Cardiac fibroblast (primary cell): ENCODE measurements at regions not wholly inside any gene's neighbourhood (a gene's known extent, or its start where the extent isn't known, plus 50 kb on each side); places are given as distances from the start of the nearest gene placed in this dataset.

Experiments
- DNase-seq, 2 donors: peaks; one replicate each; pipeline versions ENCODE4 v3.0.0 to v3.0.0-alpha.2; 2010; ENCODE audit warnings: low read depth in 2 of 2
- H3K4me3 ChIP-seq, 2 donors: replicated peaks in 1 of 2; 1 replicate in 1 of 2; 2 replicates in 1 of 2; pipeline ENCODE4 v1.5.1; 2011; ENCODE audit warnings: low read depth in 2 of 2, low read length in 2 of 2, mild to moderate bottlenecking in 2 of 2, moderate library complexity in 1 of 2
- CTCF ChIP-seq: IDR thresholded peaks from one replicate; pipeline ENCODE4 v1.5.1; 2011; ENCODE audit warnings: low read depth, mild to moderate bottlenecking, low read length, inconsistent platforms

DNA sequence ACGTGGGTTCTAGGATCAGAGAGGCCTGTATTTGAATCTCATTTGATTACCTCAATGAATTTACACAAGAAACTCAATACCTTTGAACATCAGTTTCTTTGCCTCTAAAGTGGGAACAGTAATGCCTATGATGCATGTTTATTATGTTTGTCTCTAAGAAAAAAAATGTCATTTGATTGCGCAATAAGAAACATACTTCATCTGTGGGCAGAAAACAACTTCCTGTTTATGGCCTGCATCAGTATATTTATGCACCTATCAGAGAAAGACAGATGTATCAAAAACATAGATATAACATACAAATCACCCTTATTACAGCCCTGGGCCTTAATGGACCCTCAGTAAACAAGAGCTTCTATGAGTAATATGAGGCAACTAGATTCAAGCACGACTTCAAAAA lies 516.4 kb upstream of the ARID1B start:
- DNase-seq = no peak
- TF ChIP-seq CTCF = no peak
- no peak overlapping the region for H3K4me3 ChIP-seq

DNA sequence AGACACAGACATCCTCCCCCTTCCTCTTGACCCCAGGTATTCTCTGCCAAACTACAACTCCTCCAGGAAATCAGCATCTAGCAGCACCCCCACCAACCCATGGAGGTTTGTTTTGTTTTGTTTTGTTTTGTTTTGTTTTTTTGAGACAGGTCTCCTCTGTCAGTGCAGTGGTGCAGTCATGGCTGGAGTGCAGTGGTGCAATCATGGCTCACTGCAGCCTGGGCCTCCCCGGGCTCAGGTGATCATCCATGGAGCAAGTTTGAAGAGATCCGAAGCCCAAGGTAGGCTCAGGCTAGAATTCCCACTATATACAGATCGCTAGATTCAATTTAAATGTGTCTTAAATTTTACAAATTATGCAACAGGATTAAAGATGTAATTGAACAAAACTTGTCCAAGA lies 518.2 kb upstream of the ARID1B start:
- no peak for DNase-seq
- TF ChIP-seq CTCF = no peak
- H3K4me3 ChIP-seq = no peak overlapping the region

DNA sequence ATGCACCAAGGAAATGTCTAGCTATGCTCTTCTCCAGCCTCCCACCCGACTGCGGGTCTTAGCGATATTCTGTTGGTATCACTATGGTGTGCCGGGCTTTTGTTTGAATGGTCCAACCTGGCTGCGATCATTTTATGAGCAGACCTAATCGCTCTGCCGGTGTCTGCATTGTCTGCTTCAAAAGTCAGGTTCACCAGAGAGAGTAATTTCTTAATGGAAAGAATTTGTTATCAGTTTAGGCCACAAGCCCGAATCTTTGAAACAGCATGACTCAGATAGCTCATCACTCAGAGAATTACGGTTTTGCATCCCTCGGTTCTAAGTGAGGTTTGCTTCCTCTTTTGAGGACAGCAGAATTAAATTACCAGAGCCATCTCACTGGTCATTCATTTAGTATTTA lies 521.0 kb upstream of the ARID1B start:
- no peak overlapping the region for H3K4me3 ChIP-seq
- DNase-seq = no peak
- no peak for TF ChIP-seq CTCF

- TF ChIP-seq CTCF = no peak
- no peak for DNase-seq
- H3K4me3 ChIP-seq = no peak overlapping the region
These were observed 522.9 kb upstream of the ARID1B start for GRCh38 chr6:156254240-156254639.

DNA sequence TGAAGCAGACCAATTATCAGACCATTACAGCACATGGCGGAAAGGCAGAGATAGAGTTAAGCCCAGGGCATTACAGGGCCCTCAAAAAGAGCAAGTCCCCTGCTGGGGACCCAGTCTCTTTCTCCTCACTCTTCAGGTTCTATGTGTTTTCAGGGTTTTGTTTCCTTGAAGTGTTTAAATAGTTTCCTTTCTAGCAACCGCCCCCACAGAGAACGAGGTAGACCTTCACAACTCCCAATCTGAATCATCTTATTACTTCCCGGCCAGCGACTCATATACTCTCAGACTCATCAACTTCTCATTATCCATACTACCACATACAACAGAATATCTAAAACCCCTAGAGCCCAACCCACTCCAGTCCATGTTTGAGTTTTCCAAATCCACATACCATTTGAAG lies 526.6 kb upstream of the ARID1B start:
- H3K4me3 ChIP-seq = no peak overlapping the region
- TF ChIP-seq CTCF = no peak
- no peak for DNase-seq

- no peak for TF ChIP-seq CTCF
- no peak overlapping the region for H3K4me3 ChIP-seq
- no peak for DNase-seq
These were observed 535.0 kb upstream of the ARID1B start for GRCh38 chr6:156242206-156242605.

DNA sequence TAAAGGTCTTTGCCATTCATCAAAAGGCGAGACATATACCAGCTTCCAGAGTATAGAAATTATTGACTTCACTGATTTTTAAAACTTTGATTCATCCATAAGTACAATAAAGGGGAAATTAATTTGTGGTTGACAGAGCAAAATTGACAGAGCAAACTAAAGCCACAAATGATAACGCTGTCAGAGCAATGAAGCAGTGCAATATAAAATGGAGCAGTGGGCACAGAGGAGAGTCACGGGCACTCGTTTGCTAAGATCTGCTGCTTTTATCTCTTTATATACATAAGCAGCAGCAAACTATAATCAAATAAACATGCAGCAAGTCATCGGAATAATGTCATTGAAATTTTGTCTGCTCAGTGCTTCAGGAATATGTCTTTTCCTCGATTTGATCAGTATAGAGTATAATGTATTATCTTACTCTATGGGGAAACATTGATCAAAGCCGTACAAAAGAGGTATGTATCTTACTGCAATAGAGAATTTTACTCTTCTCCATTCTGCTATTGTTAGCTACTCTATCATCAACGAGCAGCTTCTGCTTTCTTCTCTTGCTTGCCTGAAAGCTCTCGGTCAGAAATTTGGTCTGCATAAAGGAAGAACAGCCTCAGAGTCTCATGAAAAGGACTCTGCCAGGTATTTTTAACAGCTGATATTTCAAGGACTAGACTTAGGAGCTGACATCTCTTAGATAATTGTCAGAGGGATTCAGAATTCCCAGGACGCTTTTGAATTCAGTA lies 546.0 kb upstream of the ARID1B start:
- no peak for TF ChIP-seq CTCF
- no peak for DNase-seq
- H3K4me3 ChIP-seq = no peak overlapping the region
